NK-92 treated with Interleukin-12 subunit alpha and Interleukin-12 subunit beta, amount 100 ng/mL, for 24 hours (cell line): ENCODE measurements at regions not wholly inside any gene's neighbourhood (a gene's known extent, or its start where the extent isn't known, plus 50 kb on each side); places are given as distances from the start of the nearest gene placed in this dataset.

Experiments used
- DNase-seq: peaks from one replicate; lab custom pipeline; 2025; lab: John Stamatoyannopoulos, UW

DNA sequence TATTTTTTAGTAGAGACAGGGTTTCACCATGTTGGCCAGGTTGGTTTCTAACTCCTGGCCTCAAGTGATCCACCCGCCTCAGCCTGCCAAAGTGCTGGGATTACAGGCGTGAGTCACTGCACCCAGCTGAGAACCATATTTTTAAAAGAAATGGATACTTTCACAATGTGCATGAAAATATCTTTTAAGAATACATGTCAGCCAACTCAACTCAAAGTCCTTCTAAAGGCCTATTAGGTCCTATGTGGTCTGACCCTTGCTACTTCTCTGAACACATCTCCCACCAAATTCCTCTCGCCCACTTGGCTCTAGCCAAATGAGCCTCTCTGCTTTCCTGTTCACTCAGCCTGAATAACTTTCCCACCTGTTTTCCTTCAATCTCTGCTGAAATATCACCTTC lies 119.6 kb downstream of the MTX2 start:
- no peak for DNase-seq

DNA sequence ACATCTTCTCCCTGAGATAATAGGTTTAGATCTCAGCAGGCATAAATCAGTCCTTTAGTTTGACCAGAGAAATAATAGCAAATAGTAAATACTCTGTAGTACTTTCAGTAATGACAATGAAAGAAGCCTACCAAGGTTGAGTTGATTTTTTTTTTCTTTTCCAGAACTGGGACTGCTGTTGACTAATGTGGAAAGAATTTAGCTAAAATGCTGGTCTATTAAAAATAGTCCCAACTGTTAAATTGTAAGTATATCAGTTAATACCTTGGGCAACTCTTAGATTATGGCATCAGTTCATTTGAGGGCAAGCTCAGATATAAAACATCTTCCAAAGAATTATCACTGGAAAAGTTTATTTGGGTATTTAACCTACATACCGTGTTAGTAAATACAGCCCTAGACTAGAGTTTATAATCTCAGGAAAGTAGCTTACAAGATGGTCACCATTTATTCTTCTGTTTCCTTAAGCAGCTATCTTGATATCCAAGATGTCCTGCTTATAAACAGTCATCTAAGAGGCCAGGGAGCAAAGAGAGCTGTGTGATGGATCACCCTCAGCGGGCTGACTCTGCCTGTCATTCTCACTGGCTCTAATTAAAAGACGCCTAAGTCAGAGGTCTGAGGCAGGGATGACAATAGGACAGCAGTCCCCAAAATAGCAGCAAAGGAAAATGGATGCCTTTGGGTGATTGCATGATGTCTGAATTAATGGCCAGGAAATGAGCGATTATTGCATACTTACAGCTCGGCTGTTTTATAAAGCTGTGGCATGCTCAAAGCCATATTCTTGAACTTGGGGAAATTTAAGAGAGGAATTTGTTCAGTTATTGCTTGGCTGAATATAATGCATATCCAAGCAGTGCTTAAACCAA lies 121.3 kb downstream of the MTX2 start:
- no peak for DNase-seq

DNA sequence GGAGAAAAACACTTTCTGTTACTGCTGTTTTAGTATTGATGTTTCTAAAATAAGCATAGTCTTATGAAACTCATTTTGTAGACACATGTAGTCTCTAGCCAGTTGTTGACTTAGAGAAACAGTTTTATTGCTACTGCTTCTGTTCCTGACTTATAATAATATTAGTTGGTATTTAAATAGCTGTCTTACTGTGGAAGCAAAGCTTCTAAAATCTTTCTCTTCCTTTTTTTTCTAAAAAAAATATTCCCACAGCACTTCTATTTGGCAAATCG lies 121.8 kb downstream of the MTX2 start:
- DNase-seq = no peak

DNA sequence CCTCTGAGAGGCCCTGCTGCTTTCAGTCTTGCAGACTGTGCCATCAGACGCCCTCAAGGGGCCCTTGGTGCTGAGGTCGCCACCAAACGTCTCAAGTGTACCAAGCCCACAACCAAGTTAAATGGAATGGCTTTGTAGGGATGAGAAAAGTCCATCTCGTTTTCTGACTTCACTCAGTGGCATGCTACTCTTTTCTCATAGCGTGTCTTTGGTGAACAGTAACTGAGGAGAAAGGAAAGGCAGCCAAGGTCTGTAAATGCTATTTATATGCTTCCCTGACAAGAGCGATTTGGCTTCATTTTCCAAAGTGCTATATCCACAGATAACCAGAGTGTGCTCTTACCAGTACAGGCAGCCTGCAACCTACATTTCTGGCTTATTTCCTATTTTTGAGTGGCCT lies 123.0 kb downstream of the MTX2 start:
- DNase-seq = no peak

DNA sequence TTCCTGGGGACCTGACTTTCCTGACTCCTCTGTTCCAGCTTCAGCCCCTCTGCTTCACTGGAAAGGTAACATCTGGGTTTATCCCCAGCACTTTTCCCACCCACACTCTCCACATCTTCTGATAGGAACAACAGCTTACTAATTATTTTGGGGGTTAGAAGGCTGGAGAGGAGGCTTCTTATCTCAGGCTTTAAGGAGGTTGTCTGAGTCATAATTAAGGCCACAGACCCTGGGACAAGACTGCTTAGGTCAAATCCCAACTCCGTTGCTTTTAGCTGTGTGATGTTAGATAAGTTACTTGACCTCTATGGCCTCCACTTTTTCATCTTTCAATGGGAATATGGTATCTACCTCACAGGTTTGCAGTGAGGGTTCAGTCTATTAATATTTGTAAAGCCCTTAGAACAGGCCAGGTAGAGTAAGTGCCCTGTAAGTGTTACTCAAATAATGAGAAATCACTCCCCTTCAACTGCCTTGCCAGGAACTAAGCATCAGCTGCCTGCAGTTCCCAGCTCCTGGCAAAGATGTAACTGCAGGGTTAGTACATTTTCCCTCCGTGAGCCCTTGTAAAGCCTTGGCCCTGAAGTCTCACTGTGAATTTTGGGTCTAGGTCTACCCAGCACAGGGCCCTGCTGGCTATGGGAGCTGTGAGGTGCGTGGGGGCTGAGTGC lies 123.6 kb downstream of the MTX2 start:
- DNase-seq = no peak

DNA sequence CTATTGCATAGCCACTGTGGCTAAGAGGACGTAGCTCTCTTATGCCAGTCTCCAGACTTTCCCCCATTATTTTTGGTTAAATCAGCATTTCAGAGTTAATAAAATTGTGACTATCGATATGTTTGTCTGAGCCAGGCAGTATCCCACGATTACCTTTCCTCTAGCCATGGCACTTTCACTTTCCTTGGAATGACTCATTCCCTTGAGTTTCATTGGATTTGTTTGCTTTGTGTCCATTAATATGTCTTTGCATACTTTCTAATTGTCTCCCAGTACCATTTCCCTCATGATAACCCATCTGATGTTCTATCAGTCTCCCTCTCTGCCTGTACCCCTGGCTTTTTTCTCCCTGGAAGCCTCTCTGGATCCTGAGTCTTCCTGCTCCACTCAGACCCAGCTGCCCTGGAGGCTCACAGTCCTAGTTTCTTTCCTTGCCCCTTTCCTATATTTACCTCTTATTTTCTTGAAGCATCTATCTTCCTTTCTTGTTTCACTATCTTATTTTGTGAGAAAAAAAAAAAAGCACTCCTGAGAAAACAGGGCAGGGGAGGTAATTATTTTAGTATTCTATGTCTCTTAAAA lies 126.1 kb downstream of the MTX2 start:
- DNase-seq = no peak

DNA sequence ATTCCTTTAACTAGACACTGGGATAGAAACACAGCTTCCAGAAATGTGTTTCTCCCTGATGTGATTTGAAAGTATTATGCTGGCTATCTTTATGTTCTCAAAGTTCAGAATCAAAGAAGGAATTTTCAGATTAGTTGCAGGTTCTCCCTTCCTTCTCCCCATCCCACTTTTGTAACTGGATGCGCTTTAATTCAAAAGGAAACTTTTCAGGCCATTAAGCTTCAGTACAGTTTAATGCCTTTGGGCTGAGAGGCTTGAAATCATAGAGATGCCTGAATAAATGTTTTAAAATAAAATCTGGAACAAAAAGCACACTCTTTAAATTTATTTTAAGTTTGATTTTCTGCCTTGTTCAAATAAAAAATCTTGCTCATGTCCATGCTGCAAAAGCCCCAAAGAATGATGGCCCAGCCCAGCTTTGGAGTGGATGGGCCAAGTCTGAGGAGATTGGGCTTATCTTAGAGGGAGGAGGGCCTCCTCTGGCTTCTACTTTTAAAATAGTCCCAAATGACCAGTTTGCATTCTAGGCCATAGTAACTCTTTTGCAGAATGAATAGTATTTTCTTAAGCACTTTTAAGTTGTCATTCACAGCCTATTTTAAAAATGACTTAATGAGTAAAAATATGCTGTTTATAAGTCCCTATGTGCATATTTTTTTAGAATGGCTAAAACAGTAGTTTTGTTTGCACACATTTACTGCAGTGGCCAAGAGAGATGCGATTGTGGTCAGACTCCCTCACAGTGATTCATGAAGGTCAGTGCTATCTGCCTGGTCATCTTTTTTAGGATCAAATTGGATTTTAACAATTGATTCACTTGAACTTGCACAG lies 129.2 kb downstream of the MTX2 start:
- no peak for DNase-seq

DNA sequence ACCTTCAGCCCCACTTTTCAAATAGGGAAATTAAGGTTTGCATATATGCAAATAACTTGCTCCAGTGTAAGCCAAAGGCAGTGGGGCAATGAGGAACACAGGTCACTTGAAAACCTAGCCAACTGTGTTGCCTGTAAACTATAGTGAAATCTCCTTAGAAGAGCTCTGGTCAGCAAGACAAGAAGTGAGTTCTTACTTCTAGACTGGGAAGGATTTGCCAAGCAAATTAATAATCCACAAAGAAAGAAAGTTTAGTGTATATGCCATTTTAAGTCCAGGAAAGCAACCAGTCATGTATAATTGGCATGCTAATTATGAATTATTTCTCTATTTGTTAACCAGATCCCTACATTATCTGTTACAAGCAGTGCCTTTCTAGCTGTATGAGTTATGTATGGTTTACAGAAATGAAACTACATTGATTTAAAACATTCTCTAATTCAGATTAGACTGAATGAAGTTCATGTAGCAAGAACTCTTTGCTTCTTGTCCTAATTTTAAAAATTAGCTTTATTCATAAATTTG lies 129.9 kb downstream of the MTX2 start:
- no peak for DNase-seq

DNA sequence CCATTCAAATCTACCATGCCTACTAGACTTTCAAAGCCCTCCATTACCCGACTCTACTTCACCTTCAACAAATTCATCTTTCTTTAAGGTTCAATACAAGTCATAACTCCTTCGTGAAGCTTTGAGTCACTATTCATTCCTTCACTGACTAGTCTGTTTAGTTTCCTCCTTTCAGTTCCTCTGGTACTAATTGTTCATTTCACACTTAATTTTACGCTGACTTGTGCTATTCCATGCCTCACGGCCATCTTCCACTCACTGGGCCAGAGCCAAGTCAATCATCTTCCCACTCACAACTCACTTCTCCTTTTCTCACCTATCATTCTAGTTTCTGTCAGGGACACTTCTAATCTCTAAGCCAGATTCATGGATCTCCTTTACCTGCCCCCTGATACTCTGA lies 136.2 kb downstream of the MTX2 start:
- DNase-seq = no peak

DNA sequence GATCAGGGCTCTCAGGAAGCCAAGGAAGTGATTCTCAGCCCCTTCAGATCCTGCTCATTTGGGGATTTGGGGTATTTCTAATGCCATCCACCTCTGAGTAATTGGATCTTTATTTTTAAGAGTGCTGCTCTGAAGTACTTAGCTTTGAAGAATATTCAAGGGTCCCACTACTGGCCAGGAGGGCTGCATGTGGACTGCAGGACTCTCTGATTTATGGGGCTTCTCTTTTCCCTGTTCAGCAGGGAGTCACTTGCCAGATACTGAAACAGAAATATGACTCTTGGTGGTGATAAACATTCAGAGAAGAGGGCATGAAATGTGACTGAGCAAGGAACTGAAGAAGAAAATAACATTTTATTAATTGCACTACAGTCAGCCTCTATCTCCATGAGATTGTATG lies 138.5 kb downstream of the MTX2 start:
- no peak for DNase-seq

DNA sequence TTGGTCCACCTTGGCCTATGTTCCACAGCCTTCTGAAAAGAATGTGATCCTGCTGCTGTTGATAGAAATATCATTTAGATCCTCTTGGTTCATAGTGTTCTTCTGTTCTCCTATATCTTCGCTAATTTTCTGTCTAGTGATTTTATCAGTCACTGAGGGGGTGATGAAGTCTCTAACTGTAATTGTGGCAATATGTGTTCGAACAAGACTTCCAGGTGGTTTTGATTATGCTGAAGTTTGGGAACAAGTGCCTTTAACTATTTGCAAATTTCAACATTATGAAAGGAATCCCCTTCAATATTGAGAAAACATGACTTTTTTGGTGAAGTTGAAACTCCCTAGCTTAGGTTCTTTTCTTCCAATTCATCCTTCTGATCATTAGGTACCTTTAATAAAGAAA lies 140.4 kb downstream of the MTX2 start:
- DNase-seq = no peak

DNA sequence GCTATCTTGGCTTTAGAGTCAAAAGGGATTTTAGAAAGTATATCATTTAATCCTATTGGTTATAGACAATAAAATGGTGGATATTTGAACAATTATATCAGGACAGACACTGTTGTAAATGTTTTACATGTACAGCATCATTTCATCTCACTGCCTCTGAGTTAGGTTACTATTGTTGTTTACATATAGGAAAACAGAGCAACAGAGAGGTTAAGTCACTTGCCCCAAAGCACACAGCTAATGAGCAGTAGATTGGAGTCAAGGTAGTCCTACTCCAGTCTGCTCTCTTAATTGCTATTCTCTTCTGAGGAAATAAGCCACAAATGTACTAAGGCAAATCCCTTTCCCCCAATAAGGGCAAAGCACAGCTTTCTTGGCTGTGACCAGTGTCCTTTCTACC lies 142.9 kb downstream of the MTX2 start:
- no peak for DNase-seq

DNA sequence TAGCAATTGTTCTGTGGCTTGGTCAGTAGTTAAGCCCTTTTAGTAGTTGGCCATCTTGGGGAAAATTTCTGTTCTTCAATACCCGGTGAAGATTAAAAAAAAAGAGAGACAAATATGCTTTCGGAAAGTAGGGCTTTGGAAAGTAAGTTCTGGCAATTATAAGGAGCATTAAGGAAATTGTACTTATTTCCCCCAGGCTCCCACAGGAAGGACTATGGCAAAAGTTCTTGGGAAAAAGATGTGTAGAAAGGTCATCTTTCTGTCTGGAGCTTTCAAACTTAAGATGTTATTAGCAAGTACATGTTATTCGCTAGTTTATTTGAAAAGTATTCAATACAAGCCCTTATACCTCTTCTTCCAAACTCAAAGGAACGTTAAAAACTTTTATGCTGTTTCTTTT lies 144.5 kb downstream of the MTX2 start:
- no peak for DNase-seq

DNA sequence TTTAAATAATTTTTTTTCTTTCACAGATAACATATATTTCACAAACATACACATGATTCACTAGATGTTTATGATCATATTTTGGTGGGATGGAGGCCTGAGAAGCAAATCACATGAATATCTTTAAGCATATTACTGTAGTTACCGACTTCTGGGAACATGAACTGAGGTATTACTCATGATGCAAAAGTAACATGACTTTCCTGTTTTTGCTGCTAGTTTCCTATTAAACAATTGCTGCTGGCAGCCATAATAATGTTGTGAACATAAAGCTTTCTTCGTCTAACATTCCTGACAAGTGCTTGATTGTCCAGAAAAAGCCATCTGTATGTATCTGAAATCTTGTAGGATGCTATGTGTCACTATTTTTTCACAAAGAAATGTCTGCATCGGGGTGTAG lies 145.4 kb downstream of the MTX2 start:
- no peak for DNase-seq

DNA sequence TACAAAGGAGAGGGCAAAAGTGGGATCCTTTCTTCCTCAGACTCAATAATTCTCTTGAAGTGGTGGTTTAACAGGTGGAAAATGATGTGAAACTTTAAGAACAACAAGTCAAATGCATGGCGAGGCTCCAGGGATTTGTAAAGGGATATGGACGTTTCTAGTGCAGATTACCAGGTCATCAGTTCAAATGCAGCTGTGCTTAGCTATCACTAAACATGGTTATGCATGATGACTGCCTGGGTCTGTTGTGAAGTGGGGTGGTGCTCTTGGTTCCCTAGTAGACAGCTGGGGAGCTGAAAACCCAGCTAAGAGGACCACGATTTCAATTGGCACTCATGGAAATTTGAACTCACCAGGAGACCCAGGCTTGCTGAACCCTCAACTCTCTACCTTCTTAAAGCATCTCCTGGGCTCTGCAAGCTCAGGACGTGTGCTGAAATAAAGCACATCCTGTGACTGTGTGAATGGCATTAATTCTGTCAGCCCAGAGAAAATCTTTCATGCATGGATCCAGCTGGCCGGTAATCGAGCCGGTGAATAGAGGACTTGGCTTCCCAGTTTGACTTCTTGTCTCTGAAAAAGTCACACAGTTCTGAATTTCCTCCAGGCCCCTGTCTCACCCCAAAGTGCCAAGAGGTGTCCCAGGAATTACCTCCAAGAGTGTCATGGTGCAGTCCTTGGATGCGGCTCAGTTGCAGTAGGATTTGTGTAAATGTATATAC lies 146.1 kb downstream of the MTX2 start:
- DNase-seq = no peak

DNA sequence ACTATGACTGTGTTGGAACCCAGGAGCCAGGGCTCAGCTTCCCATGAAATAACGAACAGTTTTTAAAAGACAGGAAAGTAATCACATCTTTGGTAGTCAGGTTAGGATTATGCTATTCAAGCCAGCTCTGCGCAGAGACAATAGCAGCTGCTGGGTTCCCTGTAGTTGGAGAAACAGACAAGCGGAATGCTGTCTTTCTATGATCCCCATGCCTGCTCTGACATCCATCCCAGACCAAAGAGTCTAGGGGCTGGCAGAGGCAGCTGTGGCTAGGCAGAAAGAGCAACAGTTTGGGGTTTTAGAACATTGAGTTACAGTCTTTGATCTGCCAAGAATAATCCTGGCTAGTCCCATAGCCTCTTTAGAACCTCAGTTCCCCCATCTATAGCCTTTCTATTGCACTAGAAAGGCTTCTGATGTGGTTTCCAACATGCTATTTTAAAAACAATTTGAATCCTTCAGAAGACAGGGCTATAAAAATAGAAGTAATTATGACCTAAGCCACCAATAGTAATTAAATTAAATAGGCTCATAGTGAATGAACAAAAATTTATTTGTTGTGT lies 146.8 kb downstream of the MTX2 start:
- DNase-seq = no peak

DNA sequence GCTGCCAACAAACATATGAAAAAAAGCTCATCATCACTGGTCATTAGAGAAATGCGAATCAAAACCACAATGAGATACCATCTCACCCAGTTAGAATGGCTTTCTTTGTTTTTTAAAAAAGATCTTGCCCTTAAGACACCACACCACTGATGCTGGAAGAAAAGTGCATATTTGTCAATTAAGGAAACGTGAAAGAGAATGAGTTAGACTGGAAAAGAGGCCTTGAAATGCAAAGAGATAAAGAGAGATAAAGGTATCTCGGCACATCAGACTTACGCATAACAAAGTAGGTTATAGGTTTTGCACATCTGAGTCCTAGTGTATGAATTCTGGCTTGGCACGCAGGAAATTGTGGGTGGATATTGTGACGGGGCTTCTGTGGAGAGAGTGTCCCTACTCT lies 149.5 kb downstream of the MTX2 start:
- no peak for DNase-seq

DNA sequence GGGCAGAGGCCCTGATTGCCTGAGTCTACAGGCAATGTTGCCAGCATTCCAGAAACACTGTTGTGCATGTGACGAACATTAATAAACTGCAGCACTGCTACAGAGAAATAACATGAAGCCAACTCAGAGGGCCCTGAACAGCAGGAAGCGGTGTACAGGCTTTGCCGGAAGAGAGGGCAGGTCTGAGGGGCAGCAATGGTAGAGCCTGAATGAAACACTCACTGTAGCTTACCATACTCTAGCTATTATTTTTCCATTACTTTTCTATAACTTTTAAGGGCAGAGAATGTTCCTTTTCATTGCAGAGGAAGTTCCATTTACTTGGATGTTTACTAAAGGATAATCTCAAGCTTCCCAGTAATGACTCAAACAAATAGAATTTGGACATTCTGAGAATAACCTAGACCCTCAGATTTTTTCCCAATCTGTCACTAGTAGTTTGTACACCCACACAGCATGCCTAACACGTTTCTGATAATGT lies 150.4 kb downstream of the MTX2 start:
- no peak for DNase-seq

DNA sequence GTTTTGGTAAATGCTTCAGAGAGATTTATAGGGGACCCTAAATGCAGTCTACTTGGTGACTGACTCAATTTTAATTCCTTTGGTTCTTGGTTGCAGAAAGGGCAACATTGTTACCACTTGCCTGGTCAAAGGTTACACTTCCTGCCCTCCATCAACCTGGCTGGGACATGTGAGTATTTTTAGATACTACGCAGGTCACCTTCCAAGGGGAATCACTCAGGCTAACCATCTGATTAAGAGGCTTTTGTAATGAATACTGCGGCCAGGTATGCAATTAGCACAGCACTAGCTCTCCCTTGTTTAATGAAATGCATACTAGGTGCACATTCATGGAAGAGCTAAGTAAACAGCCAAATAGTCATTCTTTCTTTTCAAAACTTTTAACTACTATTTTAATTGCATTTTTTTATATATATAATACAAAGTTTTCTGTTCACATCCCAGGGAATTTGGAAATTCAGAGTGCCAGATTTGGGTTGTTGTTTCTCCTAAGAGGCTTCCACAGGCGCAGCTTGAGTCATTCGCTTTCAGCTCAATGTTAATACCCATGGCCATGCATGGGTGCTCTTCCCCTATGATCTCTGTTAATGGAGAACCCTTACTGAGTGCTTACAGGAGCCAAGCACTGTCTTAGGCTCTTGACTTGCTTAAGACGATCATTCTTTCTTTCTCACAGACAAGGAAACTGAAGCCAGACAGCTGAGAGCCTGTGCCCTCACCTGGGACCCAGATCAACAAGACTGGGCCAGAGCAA lies 152.2 kb downstream of the MTX2 start:
- DNase-seq = no peak

DNA sequence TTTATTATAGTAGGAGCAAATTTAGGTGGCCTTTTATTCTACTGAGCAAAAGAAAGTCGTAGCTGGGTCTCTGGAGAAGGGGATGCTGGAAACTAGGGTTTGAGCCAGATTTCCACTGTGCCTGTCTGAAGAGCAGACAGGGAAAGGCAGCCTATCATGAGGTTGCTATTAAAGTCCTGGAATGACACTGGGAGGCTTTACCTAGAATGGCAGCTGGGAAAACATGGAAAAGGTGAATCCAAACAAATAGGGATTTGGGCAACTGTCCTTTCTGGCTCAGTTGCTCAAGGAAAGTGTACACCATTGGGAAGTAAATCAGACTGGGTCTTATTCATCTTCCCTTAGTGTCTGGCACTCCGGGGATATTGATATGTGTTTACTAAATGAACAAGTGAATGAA lies 154.6 kb downstream of the MTX2 start:
- DNase-seq = no peak

DNA sequence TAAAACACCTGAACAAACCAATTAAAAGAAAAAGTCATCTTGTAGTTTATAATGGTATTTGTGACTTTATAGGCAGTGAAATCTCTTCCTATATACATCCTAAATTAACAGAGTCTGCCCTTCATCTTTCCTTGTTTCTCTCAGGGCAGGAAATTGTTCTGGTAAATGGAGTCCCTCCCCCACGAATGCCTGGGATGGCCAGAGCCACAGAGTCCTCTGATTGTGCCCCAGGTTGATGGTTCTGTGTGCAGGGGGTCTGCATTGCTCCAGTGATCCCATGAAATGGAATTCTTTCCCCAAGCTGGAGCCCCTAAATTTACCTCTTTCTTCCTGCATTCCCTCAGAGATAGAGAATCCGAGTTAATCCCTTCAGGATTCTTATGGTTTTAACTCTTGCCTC lies 155.5 kb downstream of the MTX2 start:
- no peak for DNase-seq
